ENCODE measurements at regions not wholly inside any gene's neighbourhood (a gene's known extent, or its start where the extent isn't known, plus 50 kb on each side); places are given as distances from the start of the nearest gene placed in this dataset.
"Not testable (repeated sequence)": the region's sequence is repeated elsewhere in the genome, so short reads cannot be mapped to it uniquely, and the experiment has no call there.

- peaks cover 10 to 12% of the 10 kb centered on the region in 2 donors for H3K27me3 Mint-ChIP-seq
- ATAC-seq (replicated peaks in 1 of 4): no peak
- peaks cover 0 to 5% of the 10 kb centered on the region in 2 experiments for H3K27me3 ChIP-seq (replicated peaks in 1 of 2; ENCODE audit: control insufficient read depth in 2 of 2, extremely low read depth in 1 of 2, insufficient read depth in 2 of 2, low read length in 1 of 2)
- no peaks in the 10 kb centered on the region for H3K36me3 Mint-ChIP-seq
- no peak overlapping the region for H3K27ac Mint-ChIP-seq
- DNase-seq: no peak
- H3K9me3 Mint-ChIP-seq: peaks cover 8 to 19% (median 16%) of the 10 kb centered on the region in 3 donors
- no peaks in the 10 kb centered on the region for H3K4me1 ChIP-seq (ENCODE audit: control insufficient read depth in 1 of 2, extremely low read depth in 1 of 2, insufficient read depth in 2 of 2, low read length in 2 of 2)
- WGBS (ENCODE audit: insufficient coverage): 40% methylated on average over 1 of the region's 8 CpGs
- ChIA-PET POLR2A (no interaction called here), CTCF (no interaction called here)
- no peaks in the 10 kb centered on the region for H3K36me3 ChIP-seq (ENCODE audit: control insufficient read depth in 2 of 2, extremely low read depth in 1 of 2, insufficient read depth in 1 of 2, low read length in 1 of 2)
- no peak overlapping the region for H3K27ac ChIP-seq (ENCODE audit: low read length)
- H3K4me3 Mint-ChIP-seq: no peak overlapping the region
- H3K9me3 ChIP-seq: no peaks in the 10 kb centered on the region
- H3K4me1 Mint-ChIP-seq: no peaks in the 10 kb centered on the region
- H3K4me3 ChIP-seq (ENCODE audit: control insufficient read depth in 1 of 2, extremely low read depth in 1 of 2, low read length in 1 of 2): no peak overlapping the region
Measured at GRCh38 chr12:68984796-68985573, 52.0 kb upstream of the CPM start.

DNA sequence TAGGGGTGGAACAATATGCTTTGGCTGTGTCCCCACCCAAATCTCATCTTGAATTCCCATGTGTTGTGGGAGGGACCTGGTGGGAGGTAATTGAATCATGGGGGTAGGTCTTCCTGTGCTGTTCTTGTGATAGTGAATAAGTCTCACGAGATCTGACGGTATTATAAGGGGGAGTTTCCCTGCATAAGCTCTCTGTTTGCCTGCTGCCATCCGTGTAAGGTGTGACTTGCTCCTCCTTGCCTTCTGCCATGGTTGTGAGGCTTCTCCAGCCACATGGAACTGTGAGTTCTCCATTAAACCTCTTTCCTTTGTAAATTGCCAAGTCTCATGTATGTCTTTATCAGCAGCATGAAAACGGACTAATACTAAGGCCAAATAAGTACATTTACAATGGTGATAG lies 64.6 kb upstream of the CPM start:
- H3K4me1 ChIP-seq (ENCODE audit: control insufficient read depth in 1 of 2, extremely low read depth in 1 of 2, insufficient read depth in 2 of 2, low read length in 2 of 2); H3K9me3 ChIP-seq; CTCF ChIA-PET; H3K27ac ChIP-seq (ENCODE audit: low read length); H3K27me3 ChIP-seq (replicated peaks in 1 of 2; ENCODE audit: control insufficient read depth in 2 of 2, extremely low read depth in 1 of 2, insufficient read depth in 2 of 2, low read length in 1 of 2); H3K4me1 Mint-ChIP-seq; H3K4me3 ChIP-seq (ENCODE audit: control insufficient read depth in 1 of 2, extremely low read depth in 1 of 2, low read length in 1 of 2); ATAC-seq (replicated peaks in 1 of 4); H3K36me3 Mint-ChIP-seq; H3K27me3 Mint-ChIP-seq; H3K36me3 ChIP-seq (ENCODE audit: control insufficient read depth in 2 of 2, extremely low read depth in 1 of 2, insufficient read depth in 1 of 2, low read length in 1 of 2); H3K4me3 Mint-ChIP-seq; H3K27ac Mint-ChIP-seq; POLR2A ChIA-PET; DNase-seq: not testable (repeated sequence)
- H3K9me3 Mint-ChIP-seq: peaks cover 7 to 24% (median 9%) of the 10 kb centered on the region in 3 donors
- 85% methylated on average over 2 of the region's 4 CpGs for WGBS (ENCODE audit: insufficient coverage)

DNA sequence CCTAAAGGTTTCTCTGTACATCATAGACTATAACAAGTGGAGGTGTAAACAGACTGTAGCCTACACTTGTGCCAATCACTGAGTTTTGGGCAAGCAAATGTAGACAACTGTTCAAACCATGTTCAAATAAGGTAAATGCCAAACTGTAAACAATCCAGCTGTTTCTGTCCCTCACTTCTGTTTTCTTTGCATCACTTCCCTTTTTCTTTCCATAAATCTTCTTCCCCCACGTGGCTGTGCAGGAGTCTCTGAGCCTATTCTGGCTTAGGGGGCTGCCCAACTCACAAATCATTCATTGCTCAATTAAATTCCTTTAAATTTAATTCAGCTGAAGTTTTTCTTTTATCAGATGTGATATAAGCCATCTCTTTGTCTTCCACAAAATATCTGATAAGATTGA lies 65.1 kb upstream of the CPM start:
- H3K4me3 Mint-ChIP-seq: no peak overlapping the region
- peaks cover 0 to 4% of the 10 kb centered on the region in 2 donors for H3K27me3 Mint-ChIP-seq

DNA sequence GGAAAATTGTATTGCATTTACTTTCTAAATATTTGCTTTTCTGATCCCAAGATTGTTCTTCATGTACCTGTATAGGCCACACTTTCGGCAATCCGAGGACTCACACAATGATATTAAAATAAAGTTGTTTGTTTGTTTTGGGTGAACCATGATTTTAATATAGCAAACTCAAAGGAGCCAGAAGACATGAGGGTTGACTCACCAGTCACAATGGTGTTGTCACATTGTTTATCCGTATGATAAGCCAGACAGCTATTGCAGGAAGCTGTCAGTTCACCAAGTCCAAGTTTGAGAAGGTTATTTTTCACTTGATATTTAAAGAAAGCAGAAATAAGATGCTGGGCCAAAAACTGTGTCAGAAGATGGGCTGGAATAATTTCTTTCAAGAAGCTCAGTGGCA lies 67.1 kb upstream of the CPM start:
- no peaks in the 10 kb centered on the region for H3K27me3 ChIP-seq (replicated peaks in 1 of 2; ENCODE audit: control insufficient read depth in 2 of 2, extremely low read depth in 1 of 2, insufficient read depth in 2 of 2, low read length in 1 of 2)
- WGBS (ENCODE audit: insufficient coverage): 100% methylated on average over 1 of the region's 3 CpGs
- H3K4me1 Mint-ChIP-seq: no peaks in the 10 kb centered on the region

More for the DNA sequence above, 65.1 kb upstream of the CPM start:
- Histone ChIP-seq H3K36me3 (ENCODE audit: control insufficient read depth in 2 of 2, extremely low read depth in 1 of 2, insufficient read depth in 1 of 2, low read length in 1 of 2) (no peaks in the 10 kb centered on the region), H3K4me1 (ENCODE audit: control insufficient read depth in 1 of 2, extremely low read depth in 1 of 2, insufficient read depth in 2 of 2, low read length in 2 of 2) (no peaks in the 10 kb centered on the region), H3K4me3 (ENCODE audit: control insufficient read depth in 1 of 2, extremely low read depth in 1 of 2, low read length in 1 of 2) (no peak overlapping the region), H3K27me3 (replicated peaks in 1 of 2; ENCODE audit: control insufficient read depth in 2 of 2, extremely low read depth in 1 of 2, insufficient read depth in 2 of 2, low read length in 1 of 2) (no peaks in the 10 kb centered on the region), H3K27ac (ENCODE audit: low read length) (no peak overlapping the region), H3K9me3 (no peaks in the 10 kb centered on the region)
- ChIA-PET POLR2A (no interaction called here), CTCF (no interaction called here)
- Mint-ChIP-seq H3K36me3 (peaks cover 3% of the 10 kb centered on the region), H3K4me1 (no peaks in the 10 kb centered on the region), H3K27ac (no peak overlapping the region), H3K9me3 (peaks cover 7 to 24% (median 9%) of the 10 kb centered on the region in 3 donors)
- DNase-seq: no peak
- ATAC-seq (replicated peaks in 1 of 4): no peak
- no CpG with 5 or more reads among the region's 1 CpG for WGBS (ENCODE audit: insufficient coverage)

GRCh38 chr12:69000540-69001243 lies 67.7 kb upstream of the CPM start:
- Mint-ChIP-seq H3K9me3 (peaks cover 7 to 24% (median 9%) of the 10 kb centered on the region in 3 donors), H3K4me1 (no peaks in the 10 kb centered on the region), H3K4me3 (no peak overlapping the region), H3K36me3 (peaks cover 3% of the 10 kb centered on the region), H3K27me3 (peaks cover 0 to 3% of the 10 kb centered on the region in 2 donors), H3K27ac (no peak overlapping the region)
- no peak for DNase-seq
- CTCF ChIA-PET: interaction anchor here in 1 of 2 donors (0.6 kb wide), 1 partner anchor 157 kb away, joined by 4 read pairs; no protein-coding TSS in a partner anchor
- no peak for ATAC-seq (replicated peaks in 1 of 4)
- Histone ChIP-seq H3K9me3 (no peaks in the 10 kb centered on the region), H3K36me3 (ENCODE audit: control insufficient read depth in 2 of 2, extremely low read depth in 1 of 2, insufficient read depth in 1 of 2, low read length in 1 of 2) (no peaks in the 10 kb centered on the region), H3K27ac (ENCODE audit: low read length) (no peak overlapping the region), H3K4me3 (ENCODE audit: control insufficient read depth in 1 of 2, extremely low read depth in 1 of 2, low read length in 1 of 2) (no peak overlapping the region), H3K27me3 (replicated peaks in 1 of 2; ENCODE audit: control insufficient read depth in 2 of 2, extremely low read depth in 1 of 2, insufficient read depth in 2 of 2, low read length in 1 of 2) (no peaks in the 10 kb centered on the region), H3K4me1 (ENCODE audit: control insufficient read depth in 1 of 2, extremely low read depth in 1 of 2, insufficient read depth in 2 of 2, low read length in 2 of 2) (no peaks in the 10 kb centered on the region)
- WGBS (ENCODE audit: insufficient coverage): no CpG with 5 or more reads among the region's 2 CpGs
- POLR2A ChIA-PET: no interaction called here

More for the DNA sequence above, 67.1 kb upstream of the CPM start:
- H3K27ac ChIP-seq (ENCODE audit: low read length): no peak overlapping the region
- ChIA-PET CTCF (interaction anchor here in 1 of 2 donors (0.6 kb wide), 1 partner anchor 157 kb away, joined by 4 read pairs; no protein-coding TSS in a partner anchor), POLR2A (no interaction called here)
- H3K4me3 ChIP-seq (ENCODE audit: control insufficient read depth in 1 of 2, extremely low read depth in 1 of 2, low read length in 1 of 2): no peak overlapping the region
- ATAC-seq (replicated peaks in 1 of 4): no peak
- no peaks in the 10 kb centered on the region for H3K4me1 ChIP-seq (ENCODE audit: control insufficient read depth in 1 of 2, extremely low read depth in 1 of 2, insufficient read depth in 2 of 2, low read length in 2 of 2)
- Mint-ChIP-seq H3K27ac (no peak overlapping the region), H3K27me3 (peaks cover 0 to 3% of the 10 kb centered on the region in 2 donors), H3K4me3 (no peak overlapping the region), H3K9me3 (peaks cover 7 to 24% (median 9%) of the 10 kb centered on the region in 3 donors), H3K36me3 (peaks cover 3% of the 10 kb centered on the region)
- H3K9me3 ChIP-seq: no peaks in the 10 kb centered on the region
- DNase-seq: no peak
- H3K36me3 ChIP-seq (ENCODE audit: control insufficient read depth in 2 of 2, extremely low read depth in 1 of 2, insufficient read depth in 1 of 2, low read length in 1 of 2): no peaks in the 10 kb centered on the region

DNA sequence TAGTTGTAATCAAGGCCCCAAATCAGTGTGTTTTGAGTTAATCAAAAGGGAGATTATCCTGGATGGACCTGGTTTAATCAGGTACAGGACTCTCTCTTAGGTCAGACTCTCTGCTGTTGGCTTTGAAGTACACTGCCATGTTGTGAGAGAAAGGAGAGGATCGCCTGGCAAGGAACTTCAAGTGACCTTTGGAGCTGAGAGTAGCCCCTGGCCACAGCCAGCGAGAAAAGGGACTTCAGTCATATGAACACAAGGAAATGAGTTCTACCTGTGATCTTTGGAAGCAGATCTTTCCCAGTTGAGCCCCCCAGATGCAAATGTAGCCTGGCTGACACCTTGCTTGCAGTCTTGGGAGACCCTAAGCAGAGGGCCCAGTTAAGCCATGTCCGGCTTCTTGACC lies 68.3 kb upstream of the CPM start:
- Histone ChIP-seq H3K27me3 (replicated peaks in 1 of 2; ENCODE audit: control insufficient read depth in 2 of 2, extremely low read depth in 1 of 2, insufficient read depth in 2 of 2, low read length in 1 of 2) (no peaks in the 10 kb centered on the region), H3K9me3 (no peaks in the 10 kb centered on the region), H3K36me3 (ENCODE audit: control insufficient read depth in 2 of 2, extremely low read depth in 1 of 2, insufficient read depth in 1 of 2, low read length in 1 of 2) (no peaks in the 10 kb centered on the region), H3K27ac (ENCODE audit: low read length) (no peak overlapping the region), H3K4me1 (ENCODE audit: control insufficient read depth in 1 of 2, extremely low read depth in 1 of 2, insufficient read depth in 2 of 2, low read length in 2 of 2) (no peaks in the 10 kb centered on the region), H3K4me3 (ENCODE audit: control insufficient read depth in 1 of 2, extremely low read depth in 1 of 2, low read length in 1 of 2) (no peak overlapping the region)
- Mint-ChIP-seq H3K4me1 (no peaks in the 10 kb centered on the region), H3K4me3 (no peak overlapping the region), H3K27ac (no peak overlapping the region), H3K27me3 (peaks cover 0 to 8% of the 10 kb centered on the region in 2 donors), H3K9me3 (peaks cover 7 to 24% (median 9%) of the 10 kb centered on the region in 3 donors), H3K36me3 (peaks cover 3% of the 10 kb centered on the region)
- no peak for ATAC-seq (replicated peaks in 1 of 4)
- 82% methylated on average over 2 of the region's 3 CpGs for WGBS (ENCODE audit: insufficient coverage)
- ChIA-PET POLR2A (no interaction called here), CTCF (no interaction called here)
- DNase-seq: no peak

All from T-cell (primary cell).